C4-2B (cell line): ENCODE measurements at regions not wholly inside any gene's neighbourhood (a gene's known extent, or its start where the extent isn't known, plus 50 kb on each side); places are given as distances from the start of the nearest gene placed in this dataset.

Experiments used
- ZFX ChIP-seq: fragments of 450-650 bp; IDR thresholded peaks from 2 replicates; pipeline ENCODE4 v1.6.1; 2017
- TF ChIP-seq, protein P1 (sequence below): fragments of 450-650 bp; conservative IDR thresholded peaks from 2 replicates; pipeline ENCODE4 v1.5.1; 2017; ENCODE audit warnings: mild to moderate bottlenecking

DNA sequence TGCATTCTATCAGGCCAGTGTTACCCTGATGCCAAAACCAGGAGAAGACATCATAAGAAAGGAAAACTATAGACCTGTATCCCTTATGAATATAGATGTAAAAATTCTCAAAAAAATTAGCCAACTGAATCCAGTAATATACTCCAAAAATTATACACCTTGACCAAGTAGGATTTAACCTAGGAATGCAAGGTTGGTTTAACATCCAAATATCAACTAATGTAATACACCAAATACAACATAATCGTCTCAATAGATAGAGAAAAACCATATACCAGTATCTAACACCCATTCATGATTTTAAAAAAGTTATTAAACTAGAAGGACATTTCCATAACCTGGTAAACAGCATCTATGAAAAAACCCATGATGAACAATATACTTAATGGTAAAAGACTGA lies 56.5 kb upstream of the SELENOK start:
- TF ChIP-seq, protein P1, sequence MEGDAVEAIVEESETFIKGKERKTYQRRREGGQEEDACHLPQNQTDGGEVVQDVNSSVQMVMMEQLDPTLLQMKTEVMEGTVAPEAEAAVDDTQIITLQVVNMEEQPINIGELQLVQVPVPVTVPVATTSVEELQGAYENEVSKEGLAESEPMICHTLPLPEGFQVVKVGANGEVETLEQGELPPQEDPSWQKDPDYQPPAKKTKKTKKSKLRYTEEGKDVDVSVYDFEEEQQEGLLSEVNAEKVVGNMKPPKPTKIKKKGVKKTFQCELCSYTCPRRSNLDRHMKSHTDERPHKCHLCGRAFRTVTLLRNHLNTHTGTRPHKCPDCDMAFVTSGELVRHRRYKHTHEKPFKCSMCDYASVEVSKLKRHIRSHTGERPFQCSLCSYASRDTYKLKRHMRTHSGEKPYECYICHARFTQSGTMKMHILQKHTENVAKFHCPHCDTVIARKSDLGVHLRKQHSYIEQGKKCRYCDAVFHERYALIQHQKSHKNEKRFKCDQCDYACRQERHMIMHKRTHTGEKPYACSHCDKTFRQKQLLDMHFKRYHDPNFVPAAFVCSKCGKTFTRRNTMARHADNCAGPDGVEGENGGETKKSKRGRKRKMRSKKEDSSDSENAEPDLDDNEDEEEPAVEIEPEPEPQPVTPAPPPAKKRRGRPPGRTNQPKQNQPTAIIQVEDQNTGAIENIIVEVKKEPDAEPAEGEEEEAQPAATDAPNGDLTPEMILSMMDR, result no peak
- no peak for TF ChIP-seq ZFX
